ENCODE measurements at regions not wholly inside any gene's neighbourhood (a gene's known extent, or its start where the extent isn't known, plus 50 kb on each side); places are given as distances from the start of the nearest gene placed in this dataset.
"Not testable (repeated sequence)": the region's sequence is repeated elsewhere in the genome, so short reads cannot be mapped to it uniquely, and the experiment has no call there.

- H3K27ac ChIP-seq, result no peak overlapping the region
These were observed 128.6 kb downstream of the RGPD3 start for GRCh38 chr2:106339609-106340008.

GRCh38 chr2:106339132-106339531 is 129.1 kb downstream of the RGPD3 start:
- TF ChIP-seq ZFX (IDR thresholded peaks at IDR 0.05), result no peak
- no peak overlapping the region for H3K27ac ChIP-seq

More at GRCh38 chr2:106339609-106340008, 128.6 kb downstream of the RGPD3 start:
- no peak for TF ChIP-seq CTCF (conservative IDR thresholded peaks at IDR 0.05)
- no peak for TF ChIP-seq ZFX (IDR thresholded peaks at IDR 0.05)

- no peak for TF ChIP-seq CTCF (conservative IDR thresholded peaks at IDR 0.05)
- no peak for TF ChIP-seq ZFX (IDR thresholded peaks at IDR 0.05)
- no peak overlapping the region for H3K27ac ChIP-seq
These were observed 130.2 kb downstream of the RGPD3 start for GRCh38 chr2:106338043-106338442.

- TF ChIP-seq ZFX (IDR thresholded peaks at IDR 0.05) (no peak), CTCF (conservative IDR thresholded peaks at IDR 0.05) (no peak)
- H3K27ac ChIP-seq, result no peak overlapping the region
These were observed 131.5 kb downstream of the RGPD3 start for GRCh38 chr2:106336737-106337136.

GRCh38 chr2:106336108-106336507 is 132.1 kb downstream of the RGPD3 start:
- H3K27ac ChIP-seq, result no peak overlapping the region
- no peak for TF ChIP-seq CTCF (conservative IDR thresholded peaks at IDR 0.05)
- no peak for TF ChIP-seq ZFX (IDR thresholded peaks at IDR 0.05)

- TF ChIP-seq CTCF (conservative IDR thresholded peaks at IDR 0.05) (no peak), ZFX (IDR thresholded peaks at IDR 0.05) (no peak)
- no peak overlapping the region for H3K27ac ChIP-seq
These were observed 133.4 kb downstream of the RGPD3 start for GRCh38 chr2:106334802-106335201.

GRCh38 chr2:106333253-106333873 is 134.8 kb downstream of the RGPD3 start:
- H3K27ac ChIP-seq, result not testable (repeated sequence)

GRCh38 chr2:106332054-106332453 is 136.2 kb downstream of the RGPD3 start:
- no peak for TF ChIP-seq ZFX (IDR thresholded peaks at IDR 0.05)
- H3K27ac ChIP-seq, result no peak overlapping the region

- not testable (repeated sequence) for H3K27ac ChIP-seq
These were observed 136.5 kb upstream of the UXS1 start for GRCh38 chr2:106330384-106331261.
